DND-41 (cell line): ENCODE measurements at regions not wholly inside any gene's neighbourhood (a gene's known extent, or its start where the extent isn't known, plus 50 kb on each side); places are given as distances from the start of the nearest gene placed in this dataset.

Source experiments
- ATAC-seq: fragments of 200-7000 bp; cut with Tn5 transposase; 3 replicates; pipeline ENCODE4 v1.9.1; 2021; ENCODE audit warnings: low read depth; ENCODE audit not compliant: insufficient read depth
- DNase-seq: peaks from one replicate; pipeline ENCODE4 v3.0.0-alpha.2; 2020
- H2AFZ ChIP-seq: 2 replicates; pipeline ENCODE4 v1.6.0; 2012; ENCODE audit warnings: low read depth, low read length
- H3K27ac ChIP-seq: 2 replicates; pipeline ENCODE4 v1.5.1; 2012; ENCODE audit warnings: low read length, inconsistent platforms
- H3K27me3 ChIP-seq: fragments of 200-600 bp; sonication (generic); 2 replicates; pipeline ENCODE4 v1.6.0; 2012; ENCODE audit warnings: low read length, mild to moderate bottlenecking, inconsistent platforms; ENCODE audit not compliant: insufficient read depth, poor library complexity
- H3K36me3 ChIP-seq: 2 replicates; pipeline ENCODE4 v1.5.1; 2012; ENCODE audit warnings: low read length, inconsistent platforms; ENCODE audit not compliant: insufficient read depth
- H3K4me1 ChIP-seq: 2 replicates; pipeline ENCODE4 v1.5.1; 2012; ENCODE audit warnings: mild to moderate bottlenecking, low read length; ENCODE audit not compliant: insufficient read depth
- H3K4me2 ChIP-seq: 2 replicates; pipeline ENCODE4 v1.6.0; 2012; ENCODE audit warnings: mild to moderate bottlenecking, moderate library complexity, low read length, inconsistent platforms; ENCODE audit not compliant: insufficient read depth
- H3K4me3 ChIP-seq, 2 experiments: fragments of 200-600 bp in 1 of 2; shearing (Covaris generic) in 1 of 2; 2 replicates each; pipeline ENCODE4 v1.5.1; 2012 to 2016; ENCODE audit warnings: inconsistent platforms in 2 of 2, low read length in 2 of 2, mild to moderate bottlenecking in 2 of 2, low read depth in 1 of 2, moderate library complexity in 1 of 2
- H3K79me2 ChIP-seq: 2 replicates; pipeline ENCODE4 v1.6.0; 2012; ENCODE audit warnings: low read length, inconsistent platforms; ENCODE audit not compliant: insufficient read depth
- H3K9ac ChIP-seq: 2 replicates; pipeline ENCODE4 v1.6.0; 2012; ENCODE audit warnings: low read depth, mild to moderate bottlenecking, inconsistent platforms, low read length, moderate library complexity
- H3K9me3 ChIP-seq: 2 replicates; pipeline ENCODE4 v1.5.1; 2012; ENCODE audit warnings: low read length, moderate library complexity, mild to moderate bottlenecking, inconsistent platforms; ENCODE audit not compliant: insufficient read depth, severe bottlenecking
- H4K20me1 ChIP-seq: 2 replicates; pipeline ENCODE4 v1.6.0; 2012; ENCODE audit warnings: low read length; ENCODE audit not compliant: insufficient read depth
- CTCF ChIP-seq: IDR thresholded peaks from 2 replicates; pipeline ENCODE4 v1.5.1; 2012; ENCODE audit warnings: borderline replicate concordance, low read length, moderate library complexity, mild to moderate bottlenecking; ENCODE audit not compliant: poor library complexity, severe bottlenecking; ENCODE audit errors: extremely low read depth
- EZH2 ChIP-seq: IDR thresholded peaks from 3 replicates; pipeline ENCODE4 v1.6.1; 2012; ENCODE audit warnings: borderline replicate concordance, low read depth, mild to moderate bottlenecking, moderate library complexity, low read length, inconsistent platforms; ENCODE audit not compliant: severe bottlenecking

- Histone ChIP-seq H3K4me3 (no peak overlapping the region), H4K20me1 (no peaks in the 10 kb centered on the region), H3K79me2 (no peaks in the 10 kb centered on the region), H2AFZ (no peak overlapping the region), H3K36me3 (no peaks in the 10 kb centered on the region), H3K4me2 (no peak overlapping the region), H3K4me1 (no peaks in the 10 kb centered on the region), H3K9me3 (no peaks in the 10 kb centered on the region), H3K9ac (no peak overlapping the region), H3K27ac (no peak overlapping the region), H3K27me3 (no peaks in the 10 kb centered on the region)
- TF ChIP-seq EZH2 (no peak), CTCF (no peak)
- ATAC-seq: no peak
- DNase-seq: no peak
These were observed 381.8 kb downstream of the NUAK1 start for GRCh38 chr12:105756961-105757360.

- no peak overlapping the region for H2AFZ ChIP-seq
These were observed 379.6 kb downstream of the NUAK1 start for GRCh38 chr12:105759149-105759548.

GRCh38 chr12:105761075-105761474, 377.7 kb downstream of the NUAK1 start:
- H3K27ac ChIP-seq: no peak overlapping the region
- H3K36me3 ChIP-seq: no peaks in the 10 kb centered on the region
- H3K27me3 ChIP-seq: no peaks in the 10 kb centered on the region
- H3K4me1 ChIP-seq: no peaks in the 10 kb centered on the region
- ATAC-seq (no peak), DNase-seq (no peak)
- H3K4me3 ChIP-seq: no peak overlapping the region
- H3K4me2 ChIP-seq: no peak overlapping the region
- no peak for TF ChIP-seq EZH2
- TF ChIP-seq CTCF: no peak
- no peak overlapping the region for H3K9ac ChIP-seq
- no peaks in the 10 kb centered on the region for H3K79me2 ChIP-seq
- H2AFZ ChIP-seq: no peak overlapping the region
- H4K20me1 ChIP-seq: no peaks in the 10 kb centered on the region
- no peaks in the 10 kb centered on the region for H3K9me3 ChIP-seq

More at GRCh38 chr12:105759149-105759548, 379.6 kb downstream of the NUAK1 start:
- no peak for DNase-seq
- Histone ChIP-seq H3K4me1 (no peaks in the 10 kb centered on the region), H3K27me3 (no peaks in the 10 kb centered on the region), H3K79me2 (no peaks in the 10 kb centered on the region), H3K4me3 (no peak overlapping the region), H3K4me2 (no peak overlapping the region), H3K27ac (no peak overlapping the region), H3K9ac (no peak overlapping the region), H3K9me3 (no peaks in the 10 kb centered on the region), H4K20me1 (no peaks in the 10 kb centered on the region), H3K36me3 (no peaks in the 10 kb centered on the region)
- no peak for ATAC-seq
- TF ChIP-seq EZH2 (no peak), CTCF (no peak)
